SH-SY5Y (cell line): ENCODE measurements at regions not wholly inside any gene's neighbourhood (a gene's known extent, or its start where the extent isn't known, plus 50 kb on each side); places are given as distances from the start of the nearest gene placed in this dataset.

Experiments
- GATA2 ChIP-seq: IDR thresholded peaks from 2 replicates; pipeline ENCODE4 v1.6.1; 2011; ENCODE audit warnings: mild to moderate bottlenecking, low read depth, low read length
- GATA3 ChIP-seq: IDR thresholded peaks from 2 replicates; pipeline ENCODE4 v1.6.1; 2011; ENCODE audit warnings: low read depth, mild to moderate bottlenecking, low read length, moderate library complexity

DNA sequence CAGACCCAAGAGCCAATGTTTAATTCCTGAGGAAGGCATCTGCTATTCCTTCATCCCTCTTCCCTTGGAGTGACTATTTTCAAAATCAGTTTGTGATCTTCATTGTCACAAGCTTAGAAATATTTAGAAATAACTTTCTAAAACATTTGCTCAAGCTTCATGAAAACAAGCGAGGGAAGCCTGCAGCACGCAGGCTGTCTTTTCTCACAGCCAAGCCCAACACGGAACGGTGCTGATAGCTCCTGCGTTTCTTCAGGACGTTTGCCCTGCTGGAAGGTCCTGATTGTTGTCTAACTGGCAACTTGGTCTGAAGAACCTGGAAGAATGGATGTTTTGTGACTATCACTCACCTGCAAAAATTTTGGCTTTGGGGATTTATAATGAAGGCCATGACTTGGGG, 152.5 kb downstream of the FGF9 start:
- TF ChIP-seq GATA3, result no peak
- TF ChIP-seq GATA2, result no peak
